Activated CD4-positive, alpha-beta T cell treated with anti-CD3 and anti-CD28 coated beads for 48 hours (primary cell): ENCODE measurements at regions not wholly inside any gene's neighbourhood (a gene's known extent, or its start where the extent isn't known, plus 50 kb on each side); places are given as distances from the start of the nearest gene placed in this dataset.

Experiments used
- DNase-seq: peaks from one replicate; pipeline ENCODE4 v3.0.0-alpha.2; 2020

- DNase-seq: no peak
Measured at GRCh38 chr11:97201743-97202612, 812.2 kb downstream of the JRKL start.

- DNase-seq: no peak
Measured at GRCh38 chr11:97202613-97203292, 812.9 kb downstream of the JRKL start.

- DNase-seq: no peak
Measured at GRCh38 chr11:97218011-97218410, 828.2 kb downstream of the JRKL start.

GRCh38 chr11:97223647-97224046 is 833.8 kb downstream of the JRKL start:
- no peak for DNase-seq

GRCh38 chr11:97224396-97224795 is 834.6 kb downstream of the JRKL start:
- DNase-seq: no peak

GRCh38 chr11:97225794-97226193 is 836.0 kb downstream of the JRKL start:
- no peak for DNase-seq

- no peak for DNase-seq
Measured at GRCh38 chr11:97229936-97230335, 840.1 kb downstream of the JRKL start.

- DNase-seq: no peak
Measured at GRCh38 chr11:97231231-97231630, 841.4 kb downstream of the JRKL start.

GRCh38 chr11:97234016-97234415 is 844.2 kb downstream of the JRKL start:
- no peak for DNase-seq

GRCh38 chr11:97237151-97237550 is 847.3 kb downstream of the JRKL start:
- no peak for DNase-seq

GRCh38 chr11:97247601-97248000 is 857.8 kb downstream of the JRKL start:
- no peak for DNase-seq

GRCh38 chr11:97254790-97255189 is 865.0 kb downstream of the JRKL start:
- DNase-seq: no peak

GRCh38 chr11:97259434-97259833 is 869.6 kb downstream of the JRKL start:
- DNase-seq: no peak

GRCh38 chr11:97259884-97260283 is 870.1 kb downstream of the JRKL start:
- DNase-seq: no peak

GRCh38 chr11:97263183-97263858 is 873.5 kb downstream of the JRKL start:
- no peak for DNase-seq

- DNase-seq: no peak
Measured at GRCh38 chr11:97269527-97269926, 879.7 kb downstream of the JRKL start.

GRCh38 chr11:97279341-97279740 is 889.5 kb downstream of the JRKL start:
- DNase-seq: no peak

GRCh38 chr11:97280347-97280746 is 890.5 kb downstream of the JRKL start:
- no peak for DNase-seq

- DNase-seq: no peak
Measured at GRCh38 chr11:97289823-97290222, 900.0 kb downstream of the JRKL start.

- DNase-seq: no peak
Measured at GRCh38 chr11:97290464-97291041, 900.7 kb downstream of the JRKL start.

GRCh38 chr11:97296301-97296700 is 906.5 kb downstream of the JRKL start:
- no peak for DNase-seq

- no peak for DNase-seq
Measured at GRCh38 chr11:97309291-97309690, 919.5 kb downstream of the JRKL start.

- DNase-seq: no peak
Measured at GRCh38 chr11:97325693-97326092, 935.9 kb downstream of the JRKL start.
